GM23248 (cell line): ENCODE measurements at regions not wholly inside any gene's neighbourhood (a gene's known extent, or its start where the extent isn't known, plus 50 kb on each side); places are given as distances from the start of the nearest gene placed in this dataset.

ENCODE experiments used
- DNase-seq: peaks from one replicate; pipeline ENCODE4 v3.0.0-alpha.2; 2015
- H2AFZ ChIP-seq: fragments of 200-600 bp; sonication (generic); 2 replicates; pipeline ENCODE4 v1.6.1; 2016; ENCODE audit warnings: antibody characterized with exemption
- H3F3A ChIP-seq: fragments of 200-600 bp; sonication (generic); 2 replicates; pipeline ENCODE4 v1.6.1; 2016; ENCODE audit warnings: mild to moderate bottlenecking, antibody characterized with exemption, mixed run types; ENCODE audit not compliant: insufficient read depth
- H3K27ac ChIP-seq: fragments of 200-600 bp; sonication (generic); 2 replicates; pipeline ENCODE4 v1.5.1; 2016; ENCODE audit warnings: mild to moderate bottlenecking
- H3K27me3 ChIP-seq: fragments of 200-600 bp; sonication (generic); replicated peaks from 2 replicates; pipeline ENCODE4 v1.6.1; 2016; ENCODE audit warnings: mild to moderate bottlenecking; ENCODE audit not compliant: insufficient read depth
- H3K36me3 ChIP-seq: fragments of 200-600 bp; sonication (generic); 2 replicates; pipeline ENCODE4 v1.6.1; 2016; ENCODE audit warnings: low read depth, mild to moderate bottlenecking
- H3K4me1 ChIP-seq: fragments of 200-600 bp; sonication (generic); 2 replicates; pipeline ENCODE4 v1.6.1; 2016; ENCODE audit warnings: mild to moderate bottlenecking; ENCODE audit not compliant: insufficient read depth
- H3K4me2 ChIP-seq: fragments of 200-600 bp; sonication (generic); one replicate; pipeline ENCODE4 v1.6.1; 2016; ENCODE audit warnings: mild to moderate bottlenecking; ENCODE audit not compliant: unreplicated experiment
- H3K4me3 ChIP-seq: fragments of 200-600 bp; sonication (generic); 2 replicates; pipeline ENCODE4 v1.5.1; 2016; ENCODE audit warnings: mild to moderate bottlenecking
- H3K79me2 ChIP-seq: fragments of 200-600 bp; sonication (generic); 2 replicates; pipeline ENCODE4 v1.6.1; 2016; ENCODE audit warnings: mild to moderate bottlenecking; ENCODE audit not compliant: insufficient read depth
- H3K9ac ChIP-seq: fragments of 200-600 bp; sonication (generic); 2 replicates; pipeline ENCODE4 v1.6.1; 2016; ENCODE audit warnings: mild to moderate bottlenecking
- H3K9me2 ChIP-seq: fragments of 200-600 bp; sonication (generic); 2 replicates; pipeline ENCODE4 v1.6.1; 2016; ENCODE audit warnings: mixed run types, mild to moderate bottlenecking, moderate library complexity; ENCODE audit not compliant: insufficient read depth
- H3K9me3 ChIP-seq: fragments of 200-600 bp; sonication (generic); one replicate; pipeline ENCODE4 v1.6.1; 2017; ENCODE audit warnings: low read depth
- H4K20me1 ChIP-seq: fragments of 200-600 bp; sonication (generic); 2 replicates; pipeline ENCODE4 v1.6.0; 2016; ENCODE audit not compliant: insufficient read depth
- EZH2 ChIP-seq: fragments of 200-600 bp; sonication (generic); IDR thresholded peaks from 2 replicates; pipeline ENCODE4 v1.6.1; 2018; ENCODE audit warnings: antibody characterized with exemption, mild to moderate bottlenecking; ENCODE audit not compliant: insufficient read depth, poor library complexity, severe bottlenecking
- EZH2phosphoT487 ChIP-seq: fragments of 200-600 bp; sonication (generic); IDR thresholded peaks from 2 replicates; pipeline ENCODE4 v1.6.1; 2018; ENCODE audit warnings: antibody characterized with exemption, moderate library complexity, mild to moderate bottlenecking, low read depth; ENCODE audit not compliant: insufficient read depth
- WGBS, 2 experiments: methylation state at CpG; one replicate each; pipeline ENCODE4 v1.1.6; 2015 to 2017; ENCODE audit warnings: low lambda C conversion rate in 2 of 2, low coverage in 1 of 2; ENCODE audit errors: missing lambda C conversion rate in 2 of 2; 5-methylcytosine and 5-hydroxymethylcytosine counted together
- in situ Hi-C: fragments of 300-500 bp; cut with MboI; formaldehyde crosslinking; loops from 2 replicates; pipeline ENCODE4 v1.15.0; 2020

GRCh38 chr16:66272461-66272860 lies 94.0 kb upstream of the CDH5 start:
- H4K20me1 ChIP-seq, result no peaks in the 10 kb centered on the region
- no peaks in the 10 kb centered on the region for H3K9me2 ChIP-seq
- WGBS, 2 experiments, result 92 to 98% methylated on average over 6 of the region's 6 CpGs
- no peaks in the 10 kb centered on the region for H3K79me2 ChIP-seq
- no peak for DNase-seq
- peaks cover 18% of the 10 kb centered on the region for H3K4me1 ChIP-seq
- no peak overlapping the region for H3K4me2 ChIP-seq
- H3K9ac ChIP-seq, result no peak overlapping the region
- in situ Hi-C loops, result no loop called here
- no peaks in the 10 kb centered on the region for H3K27me3 ChIP-seq
- TF ChIP-seq EZH2, result no peak
- no peak for TF ChIP-seq EZH2phosphoT487
- no peak overlapping the region for H3K4me3 ChIP-seq
- H3K9me3 ChIP-seq, result no peaks in the 10 kb centered on the region
- H3K36me3 ChIP-seq, result no peaks in the 10 kb centered on the region
- no peak overlapping the region for H2AFZ ChIP-seq
- no peak overlapping the region for H3K27ac ChIP-seq
- H3F3A ChIP-seq, result peaks cover 9% of the 10 kb centered on the region; the same call in 1 of the 2 replicates

- Histone ChIP-seq H3K9ac (no peak overlapping the region), H3K27ac (no peak overlapping the region), H3F3A (peaks cover 9% of the 10 kb centered on the region; the same call in 1 of the 2 replicates), H3K79me2 (no peaks in the 10 kb centered on the region), H2AFZ (no peak overlapping the region), H3K9me2 (no peaks in the 10 kb centered on the region), H3K36me3 (no peaks in the 10 kb centered on the region), H3K9me3 (no peaks in the 10 kb centered on the region), H3K4me1 (peaks cover 28% of the 10 kb centered on the region), H4K20me1 (no peaks in the 10 kb centered on the region), H3K4me2 (peak overlapping the region; percentile 31), H3K4me3 (no peak overlapping the region), H3K27me3 (no peaks in the 10 kb centered on the region)
- DNase-seq, result peak; percentile 80
- WGBS, 2 experiments, result 73 to 82% methylated on average over 14 of the region's 14 CpGs
- in situ Hi-C loops, result no loop called here
- TF ChIP-seq EZH2, result no peak
- no peak for TF ChIP-seq EZH2phosphoT487
Measured at GRCh38 chr16:66271074-66272060, 95.1 kb upstream of the CDH5 start.

GRCh38 chr16:66270333-66270927 lies 96.1 kb upstream of the CDH5 start:
- no peaks in the 10 kb centered on the region for H4K20me1 ChIP-seq
- H3F3A ChIP-seq, result peaks cover 14% of the 10 kb centered on the region; the same call in 1 of the 2 replicates
- H3K4me2 ChIP-seq, result no peak overlapping the region
- no peaks in the 10 kb centered on the region for H3K9me2 ChIP-seq
- H3K9ac ChIP-seq, result 0 out of 2 replicates have a peak overlapping the region, but pooled peaks have one; percentile 14
- H3K79me2 ChIP-seq, result no peaks in the 10 kb centered on the region
- peaks cover 37% of the 10 kb centered on the region for H3K4me1 ChIP-seq
- peak; percentile 77 for DNase-seq
- no peaks in the 10 kb centered on the region for H3K9me3 ChIP-seq
- WGBS, 2 experiments, result 18 to 25% methylated on average over 37 to 48 of the region's 48 CpGs
- no peak for TF ChIP-seq EZH2
- H3K4me3 ChIP-seq, result peak overlapping the region; percentile 46; the same call in 1 of the 2 replicates
- no peaks in the 10 kb centered on the region for H3K27me3 ChIP-seq
- in situ Hi-C loops, result no loop called here
- peak overlapping the region; percentile 72 for H2AFZ ChIP-seq
- H3K36me3 ChIP-seq, result no peaks in the 10 kb centered on the region
- no peak overlapping the region for H3K27ac ChIP-seq

GRCh38 chr16:66269617-66270332 lies 96.7 kb upstream of the CDH5 start:
- in situ Hi-C loops, result no loop called here
- Histone ChIP-seq H2AFZ (peak overlapping the region; percentile 72), H4K20me1 (no peaks in the 10 kb centered on the region), H3K9me2 (no peaks in the 10 kb centered on the region), H3K4me1 (peaks cover 40% of the 10 kb centered on the region), H3F3A (peaks cover 14% of the 10 kb centered on the region; the same call in 1 of the 2 replicates), H3K36me3 (no peaks in the 10 kb centered on the region), H3K27me3 (no peaks in the 10 kb centered on the region), H3K4me2 (no peak overlapping the region), H3K79me2 (no peaks in the 10 kb centered on the region), H3K4me3 (peak overlapping the region; percentile 46; the same call in 1 of the 2 replicates), H3K9ac (0 out of 2 replicates have a peak overlapping the region, but pooled peaks have one; percentile 14), H3K27ac (no peak overlapping the region), H3K9me3 (no peaks in the 10 kb centered on the region)
- 80 to 87% methylated on average over 9 to 14 of the region's 14 CpGs for WGBS, 2 experiments
- TF ChIP-seq EZH2phosphoT487, result no peak
- TF ChIP-seq EZH2, result no peak
- DNase-seq, result no peak
